Motor neuron (in vitro differentiated cells): ENCODE measurements at regions not wholly inside any gene's neighbourhood (a gene's known extent, or its start where the extent isn't known, plus 50 kb on each side); places are given as distances from the start of the nearest gene placed in this dataset.

Experiments
- ATAC-seq, 8 experiments: fragments of 200-7000 bp; cut with Tn5 transposase; replicated peaks in 6 of 8; 2 replicates each; pipeline ENCODE4 v1.8.0; 2021; ENCODE audit warnings: mild to moderate bottlenecking in 8 of 8, moderate library complexity in 8 of 8
- H3K27ac ChIP-seq, 2 donors: fragments of 250-450 bp; sonication (Bioruptor Pico); 2 replicates each; pipeline ENCODE4 v1.9.0; 2021; ENCODE audit warnings: antibody characterized with exemption in 2 of 2, mild to moderate bottlenecking in 2 of 2, moderate library complexity in 1 of 2
- H3K4me1 ChIP-seq, 2 donors: fragments of 250-450 bp; sonication (Bioruptor Pico); replicated peaks in 1 of 2; 2 replicates each; pipeline ENCODE4 v1.6.1; 2021; ENCODE audit warnings: antibody characterized with exemption in 2 of 2, mild to moderate bottlenecking in 2 of 2, moderate library complexity in 1 of 2
- H3K4me3 ChIP-seq, 5 donors: fragments of 250-450 bp; sonication (Bioruptor Pico); 2 replicates each; pipeline ENCODE4 v1.9.0; 2021; ENCODE audit warnings: antibody characterized with exemption in 5 of 5, mild to moderate bottlenecking in 5 of 5, moderate library complexity in 4 of 5
- WGBS, 10 experiments: fragments of 450-650 bp; shearing (Covaris generic); methylation state at CpG; one replicate each; pipeline ENCODE4 v1.0.0; 2022; 5-methylcytosine and 5-hydroxymethylcytosine counted together
- in situ Hi-C, 9 experiments: fragments of 400-800 bp; cut with MboI; loops; one replicate each; pipeline ENCODE4 v1.15.0; 2021; ENCODE audit warnings: low sequenced_read_pairs in 9 of 9, low pct_unique_long_range_greater_than_20kb in 2 of 9; ENCODE audit not compliant: unreplicated experiment in 9 of 9

DNA sequence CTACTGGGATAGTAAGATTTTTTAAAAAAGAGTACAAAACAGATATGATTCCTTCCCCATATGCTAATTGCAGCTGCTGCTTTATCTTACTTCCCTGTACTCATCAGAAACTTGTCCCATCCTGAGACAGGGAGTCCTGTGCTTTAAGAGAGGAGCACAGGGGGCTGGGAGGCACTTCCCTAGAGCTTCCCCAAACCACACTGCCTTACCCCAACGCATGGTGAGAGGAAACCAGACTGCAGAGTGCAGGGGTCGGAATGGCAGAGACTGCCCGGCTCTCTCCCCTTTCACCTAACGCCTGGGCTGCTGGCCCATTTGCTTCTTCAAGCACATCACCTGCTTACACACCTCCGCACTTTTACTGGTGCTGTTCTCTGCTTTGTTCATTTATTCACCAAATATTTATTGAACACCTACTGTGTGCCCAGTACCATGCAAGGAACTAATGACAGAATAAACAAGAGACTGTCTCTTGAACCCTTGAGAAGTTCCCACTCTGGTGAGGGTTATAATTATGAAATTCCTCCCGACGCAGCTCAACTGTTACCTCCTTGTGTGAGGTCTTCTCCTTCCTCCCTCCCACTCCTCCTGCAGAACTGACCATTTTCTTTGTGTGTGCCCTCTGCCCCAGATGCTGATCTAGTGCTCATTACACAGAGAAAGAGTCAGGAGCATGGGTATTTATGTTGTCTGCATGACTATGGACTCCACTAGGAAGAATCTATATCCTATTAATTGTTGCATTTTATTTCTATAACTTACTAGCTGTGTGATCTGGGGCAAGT, 289.7 kb downstream of the TCF7L2 start:
- Histone ChIP-seq H3K4me3 (no peak overlapping the region), H3K27ac (no peak overlapping the region), H3K4me1 (no peaks in the 10 kb centered on the region)
- ATAC-seq = no peak
- in situ Hi-C loops = no loop called here
- 67 to 100% (median 89%) methylated on average over 2 to 5 of the region's 7 CpGs for WGBS, 10 experiments

DNA sequence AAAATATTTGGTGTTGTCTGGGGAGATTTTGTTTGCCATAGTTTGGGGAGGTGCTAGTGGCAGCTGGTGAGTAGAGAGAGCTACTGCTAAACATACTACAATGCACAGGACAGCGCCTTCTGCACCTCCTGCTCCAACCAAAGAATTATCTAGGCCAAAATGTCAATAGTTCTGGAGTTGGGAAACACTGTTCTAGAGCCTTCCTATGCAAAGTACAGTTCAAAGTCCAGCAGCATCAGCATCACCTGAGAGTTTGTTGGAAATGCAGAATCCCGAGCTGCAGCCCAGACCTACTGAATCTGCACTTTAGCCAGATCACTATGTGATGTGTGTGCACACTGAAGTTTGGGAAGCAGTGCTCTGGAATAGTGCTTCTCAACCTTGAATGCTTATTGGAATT, 290.7 kb downstream of the TCF7L2 start:
- WGBS, 10 experiments = 57 to 100% (median 90%) methylated on average over 1 to 2 of the region's 2 CpGs; no CpG with 5 or more reads in 6 of the 10 experiments

GRCh38 chr10:113241599-113242360, 291.7 kb downstream of the TCF7L2 start:
- in situ Hi-C loops = no loop called here
- 29 to 84% (median 80%) methylated on average over 1 to 5 of the region's 7 CpGs; no CpG with 5 or more reads in 1 of the 10 experiments for WGBS, 10 experiments

More for the DNA sequence above, 290.7 kb downstream of the TCF7L2 start:
- no peak overlapping the region for H3K4me3 ChIP-seq
- H3K4me1 ChIP-seq = no peaks in the 10 kb centered on the region
- H3K27ac ChIP-seq = no peak overlapping the region
- in situ Hi-C loops = no loop called here
- no peak for ATAC-seq

GRCh38 chr10:113243311-113243710, 293.3 kb downstream of the TCF7L2 start:
- no peak for ATAC-seq
- WGBS, 10 experiments = 40 to 93% methylated on average over 1 to 2 of the region's 2 CpGs; no CpG with 5 or more reads in 8 of the 10 experiments
- H3K27ac ChIP-seq = no peak overlapping the region
- H3K4me1 ChIP-seq = no peaks in the 10 kb centered on the region
- in situ Hi-C loops = no loop called here
- no peak overlapping the region for H3K4me3 ChIP-seq

More at GRCh38 chr10:113241599-113242360, 291.7 kb downstream of the TCF7L2 start:
- H3K4me1 ChIP-seq = no peaks in the 10 kb centered on the region
- H3K27ac ChIP-seq = no peak overlapping the region
- ATAC-seq = no peak
- no peak overlapping the region for H3K4me3 ChIP-seq

GRCh38 chr10:113244750-113245149, 294.7 kb downstream of the TCF7L2 start:
- ATAC-seq = no peak
- no peak overlapping the region for H3K4me3 ChIP-seq
- H3K4me1 ChIP-seq = no peaks in the 10 kb centered on the region
- 36 to 100% (median 80%) methylated on average over 1 to 5 of the region's 5 CpGs; no CpG with 5 or more reads in 3 of the 10 experiments for WGBS, 10 experiments
- in situ Hi-C loops = no loop called here
- H3K27ac ChIP-seq = no peak overlapping the region

- ATAC-seq = no peak
- Histone ChIP-seq H3K4me3 (no peak overlapping the region), H3K27ac (no peak overlapping the region), H3K4me1 (no peaks in the 10 kb centered on the region)
- 35 to 100% (median 83%) methylated on average over 1 to 3 of the region's 3 CpGs; no CpG with 5 or more reads in 1 of the 10 experiments for WGBS, 10 experiments
- in situ Hi-C loops = no loop called here
These were observed 295.2 kb downstream of the TCF7L2 start for GRCh38 chr10:113245286-113245685.

- H3K27ac ChIP-seq = no peak overlapping the region
- 60 to 100% (median 74%) methylated on average over 1 to 5 of the region's 5 CpGs; no CpG with 5 or more reads in 2 of the 10 experiments for WGBS, 10 experiments
- no peak for ATAC-seq
- H3K4me1 ChIP-seq = no peaks in the 10 kb centered on the region
- in situ Hi-C loops = no loop called here
- H3K4me3 ChIP-seq = no peak overlapping the region
These were observed 297.0 kb downstream of the TCF7L2 start for GRCh38 chr10:113247050-113247449.

GRCh38 chr10:113252650-113253618, 299.9 kb upstream of the HABP2 start:
- Histone ChIP-seq H3K4me3 (no peak overlapping the region), H3K27ac (no peak overlapping the region), H3K4me1 (peaks cover 0 to 5% of the 10 kb centered on the region in 2 donors)
- ATAC-seq = peak in 2 of 8 experiments; percentile 29 to 38
- in situ Hi-C loops = no loop called here
- 0 to 100% (median 24%) methylated on average over 1 to 6 of the region's 10 CpGs; no CpG with 5 or more reads in 2 of the 10 experiments for WGBS, 10 experiments

GRCh38 chr10:113259576-113260226, 293.2 kb upstream of the HABP2 start:
- in situ Hi-C loops = no loop called here
- Histone ChIP-seq H3K4me1 (peaks cover 0 to 5% of the 10 kb centered on the region in 2 donors), H3K4me3 (no peak overlapping the region), H3K27ac (no peak overlapping the region)
- WGBS, 10 experiments = 56 to 96% (median 90%) methylated on average over 4 to 12 of the region's 16 CpGs; no CpG with 5 or more reads in 3 of the 10 experiments
- no peak for ATAC-seq

DNA sequence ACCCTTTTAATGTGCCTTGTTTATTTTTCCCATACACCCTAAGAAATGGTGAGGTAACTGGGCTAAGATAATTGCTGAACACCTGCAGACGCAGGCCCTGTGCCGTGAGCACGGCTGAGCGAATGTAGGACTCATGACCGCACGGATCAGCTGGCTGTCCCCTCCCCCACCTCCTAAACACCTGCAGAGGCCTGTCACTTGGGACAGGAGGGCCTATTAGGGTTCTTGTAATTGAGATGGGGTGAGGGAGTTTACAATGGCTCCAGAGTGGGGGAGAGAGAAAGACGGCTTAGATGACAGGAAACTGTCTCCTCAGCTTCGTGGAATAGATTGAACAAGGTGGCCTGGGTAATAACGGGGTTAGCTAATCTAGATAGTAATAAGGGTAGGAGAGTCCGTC, 291.7 kb upstream of the HABP2 start:
- peak in 1 of 8 experiments; percentile 9 for ATAC-seq
- in situ Hi-C loops = no loop called here
- Histone ChIP-seq H3K27ac (no peak overlapping the region), H3K4me1 (peaks cover 0 to 5% of the 10 kb centered on the region in 2 donors), H3K4me3 (no peak overlapping the region)
- 33 to 100% (median 87%) methylated on average over 1 to 6 of the region's 10 CpGs; no CpG with 5 or more reads in 4 of the 10 experiments for WGBS, 10 experiments

DNA sequence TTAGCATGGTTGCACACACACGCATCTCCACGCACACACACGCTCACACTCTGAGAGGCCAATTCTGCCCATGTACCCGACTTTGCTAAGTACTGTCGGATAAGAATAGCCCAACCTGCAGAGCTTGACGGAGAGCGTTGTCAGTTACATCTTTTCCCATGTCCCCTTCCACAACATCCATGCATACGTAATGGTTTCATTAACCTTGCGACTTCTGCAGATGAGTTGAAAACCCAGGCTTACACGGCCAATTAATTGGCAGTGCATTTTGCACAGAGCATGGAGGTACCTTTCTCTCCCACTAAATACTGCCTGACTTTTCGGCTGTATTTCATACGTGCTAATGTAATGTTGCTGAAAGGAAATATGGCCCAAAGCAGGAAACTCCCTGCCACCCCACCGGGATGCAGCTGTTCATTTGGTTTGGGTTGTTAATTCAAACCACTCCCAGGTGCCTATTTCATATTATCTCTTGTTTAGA, 291.2 kb upstream of the HABP2 start:
- Histone ChIP-seq H3K4me1 (peaks cover 0 to 5% of the 10 kb centered on the region in 2 donors), H3K4me3 (no peak overlapping the region), H3K27ac (no peak overlapping the region)
- peak in 4 of 8 experiments; percentile 13 to 56 (median 22) for ATAC-seq
- in situ Hi-C loops = no loop called here
- 44 to 100% (median 87%) methylated on average over 1 to 12 of the region's 13 CpGs; no CpG with 5 or more reads in 4 of the 10 experiments for WGBS, 10 experiments

DNA sequence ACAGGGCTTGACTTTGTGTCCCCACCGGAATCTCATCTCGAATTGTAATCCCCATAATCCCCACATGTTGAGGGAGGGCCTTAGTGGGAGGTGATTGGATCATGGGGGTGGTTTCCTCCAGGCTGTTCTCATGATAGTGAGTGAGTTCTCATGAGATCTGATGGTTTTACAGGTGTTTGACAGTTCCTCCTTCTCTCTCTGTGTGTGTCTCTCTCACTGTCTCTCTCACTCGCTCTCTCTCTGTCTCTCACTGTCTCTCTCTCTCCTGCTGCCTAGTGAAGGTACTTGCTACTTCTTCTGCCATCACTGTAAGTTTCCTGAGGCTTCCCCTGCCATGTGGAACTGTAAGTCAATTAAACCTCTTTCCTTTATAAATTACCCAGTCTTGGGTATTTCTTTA, 289.8 kb upstream of the HABP2 start:
- ATAC-seq = no peak
- in situ Hi-C loops = no loop called here
- H3K4me1 ChIP-seq = peaks cover 0 to 5% of the 10 kb centered on the region in 2 donors
- H3K27ac ChIP-seq = no peak overlapping the region
- 80 to 100% (median 91%) methylated on average over 1 of the region's 3 CpGs; no CpG with 5 or more reads in 7 of the 10 experiments for WGBS, 10 experiments
- H3K4me3 ChIP-seq = no peak overlapping the region
